ENCODE measurements at regions not wholly inside any gene's neighbourhood (a gene's known extent, or its start where the extent isn't known, plus 50 kb on each side); places are given as distances from the start of the nearest gene placed in this dataset.

DNA sequence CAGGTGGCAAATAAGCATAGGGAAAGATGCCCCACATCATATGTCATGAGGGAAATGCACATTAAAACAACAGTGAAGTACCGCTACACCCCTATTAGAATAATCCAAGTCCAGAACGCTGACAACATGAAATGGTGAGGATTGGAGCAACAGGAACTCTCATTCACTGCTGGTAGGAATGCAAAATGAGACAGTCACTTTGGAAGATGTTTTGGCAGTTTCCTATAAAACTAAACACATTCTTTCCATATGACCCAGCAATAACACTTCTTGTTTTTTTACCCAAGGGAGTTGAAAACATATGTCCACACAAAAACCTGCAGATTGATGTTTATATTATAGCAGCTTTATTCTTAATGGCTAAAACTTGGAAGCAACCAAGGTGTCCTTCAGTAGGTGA is 116.4 kb upstream of the TOPAZ1 start:
- no TSS peak for BruUV-seq (replicated peaks)
- H3K27ac ChIP-seq (ENCODE audit: low read length): no peak overlapping the region
- ChIA-PET CTCF (interaction anchor here (0.6 kb wide), 1 partner anchor 72 kb away, joined by 3 read pairs; no protein-coding TSS in a partner anchor), POLR2A (no interaction called here)
- H3K27me3 ChIP-seq (ENCODE audit: control insufficient read depth, insufficient read depth, low read length): no peaks in the 10 kb centered on the region
- no peaks in the 10 kb centered on the region for H3K36me3 ChIP-seq (ENCODE audit: control insufficient read depth, insufficient read depth, low read length)
- TF ChIP-seq, protein P1, sequence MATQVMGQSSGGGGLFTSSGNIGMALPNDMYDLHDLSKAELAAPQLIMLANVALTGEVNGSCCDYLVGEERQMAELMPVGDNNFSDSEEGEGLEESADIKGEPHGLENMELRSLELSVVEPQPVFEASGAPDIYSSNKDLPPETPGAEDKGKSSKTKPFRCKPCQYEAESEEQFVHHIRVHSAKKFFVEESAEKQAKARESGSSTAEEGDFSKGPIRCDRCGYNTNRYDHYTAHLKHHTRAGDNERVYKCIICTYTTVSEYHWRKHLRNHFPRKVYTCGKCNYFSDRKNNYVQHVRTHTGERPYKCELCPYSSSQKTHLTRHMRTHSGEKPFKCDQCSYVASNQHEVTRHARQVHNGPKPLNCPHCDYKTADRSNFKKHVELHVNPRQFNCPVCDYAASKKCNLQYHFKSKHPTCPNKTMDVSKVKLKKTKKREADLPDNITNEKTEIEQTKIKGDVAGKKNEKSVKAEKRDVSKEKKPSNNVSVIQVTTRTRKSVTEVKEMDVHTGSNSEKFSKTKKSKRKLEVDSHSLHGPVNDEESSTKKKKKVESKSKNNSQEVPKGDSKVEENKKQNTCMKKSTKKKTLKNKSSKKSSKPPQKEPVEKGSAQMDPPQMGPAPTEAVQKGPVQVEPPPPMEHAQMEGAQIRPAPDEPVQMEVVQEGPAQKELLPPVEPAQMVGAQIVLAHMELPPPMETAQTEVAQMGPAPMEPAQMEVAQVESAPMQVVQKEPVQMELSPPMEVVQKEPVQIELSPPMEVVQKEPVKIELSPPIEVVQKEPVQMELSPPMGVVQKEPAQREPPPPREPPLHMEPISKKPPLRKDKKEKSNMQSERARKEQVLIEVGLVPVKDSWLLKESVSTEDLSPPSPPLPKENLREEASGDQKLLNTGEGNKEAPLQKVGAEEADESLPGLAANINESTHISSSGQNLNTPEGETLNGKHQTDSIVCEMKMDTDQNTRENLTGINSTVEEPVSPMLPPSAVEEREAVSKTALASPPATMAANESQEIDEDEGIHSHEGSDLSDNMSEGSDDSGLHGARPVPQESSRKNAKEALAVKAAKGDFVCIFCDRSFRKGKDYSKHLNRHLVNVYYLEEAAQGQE (IDR thresholded peaks at IDR 0.05; ENCODE audit: insufficient read depth in 1 of 2, low read depth in 2 of 2, low read length in 1 of 2): no peak
- TF ChIP-seq, protein P2, sequence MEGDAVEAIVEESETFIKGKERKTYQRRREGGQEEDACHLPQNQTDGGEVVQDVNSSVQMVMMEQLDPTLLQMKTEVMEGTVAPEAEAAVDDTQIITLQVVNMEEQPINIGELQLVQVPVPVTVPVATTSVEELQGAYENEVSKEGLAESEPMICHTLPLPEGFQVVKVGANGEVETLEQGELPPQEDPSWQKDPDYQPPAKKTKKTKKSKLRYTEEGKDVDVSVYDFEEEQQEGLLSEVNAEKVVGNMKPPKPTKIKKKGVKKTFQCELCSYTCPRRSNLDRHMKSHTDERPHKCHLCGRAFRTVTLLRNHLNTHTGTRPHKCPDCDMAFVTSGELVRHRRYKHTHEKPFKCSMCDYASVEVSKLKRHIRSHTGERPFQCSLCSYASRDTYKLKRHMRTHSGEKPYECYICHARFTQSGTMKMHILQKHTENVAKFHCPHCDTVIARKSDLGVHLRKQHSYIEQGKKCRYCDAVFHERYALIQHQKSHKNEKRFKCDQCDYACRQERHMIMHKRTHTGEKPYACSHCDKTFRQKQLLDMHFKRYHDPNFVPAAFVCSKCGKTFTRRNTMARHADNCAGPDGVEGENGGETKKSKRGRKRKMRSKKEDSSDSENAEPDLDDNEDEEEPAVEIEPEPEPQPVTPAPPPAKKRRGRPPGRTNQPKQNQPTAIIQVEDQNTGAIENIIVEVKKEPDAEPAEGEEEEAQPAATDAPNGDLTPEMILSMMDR (IDR thresholded peaks at IDR 0.05): no peak
- TF ChIP-seq SIN3A (IDR thresholded peaks at IDR 0.05; ENCODE audit: borderline replicate concordance, insufficient read depth, low read depth, low read length) (no peak), TCF7L2 (IDR thresholded peaks at IDR 0.05; ENCODE audit: low read depth, low read length) (no peak), POLR2AphosphoS5 (IDR thresholded peaks at IDR 0.05; ENCODE audit: low read depth, low read length) (no peak)
- intact Hi-C loops (cut with micrococcal nuclease; ENCODE audit: unreplicated experiment): no loop called here
- in situ Hi-C loops (cut with HindIII; ENCODE audit: low pct_unique_long_range_greater_than_20kb, low sequenced_read_pairs): no loop called here
- H3K4me1 ChIP-seq (ENCODE audit: control insufficient read depth, insufficient read depth, low read length): no peaks in the 10 kb centered on the region
- no peak for ATAC-seq
- no peak overlapping the region for H3K4me3 ChIP-seq (ENCODE audit: low read depth in 2 of 2, low read length in 2 of 2)
- no peaks in the 10 kb centered on the region for H3K9me3 ChIP-seq (ENCODE audit: control insufficient read depth, insufficient read depth, low read depth, low read length)
- no peak for DNase-seq (ENCODE audit: low read depth, low spot score)

DNA sequence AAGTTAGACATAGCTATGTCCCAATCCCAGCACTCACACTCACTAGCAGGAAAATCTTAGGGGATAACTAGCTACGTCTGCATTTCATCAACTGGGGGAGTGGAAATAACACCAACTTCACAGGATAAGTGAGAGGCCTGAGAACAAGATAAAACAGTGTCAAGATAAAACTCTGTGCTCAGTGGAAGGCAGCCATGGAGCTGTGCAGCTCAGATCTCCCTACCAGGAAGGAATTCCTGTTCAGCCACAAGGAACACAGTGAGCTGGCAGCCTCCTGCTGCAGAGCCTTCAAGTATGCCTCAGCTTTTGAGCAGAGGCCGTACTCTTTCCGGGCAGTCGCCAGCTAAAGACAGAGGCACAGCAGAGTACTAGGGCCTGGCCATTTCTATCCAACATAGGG is 115.8 kb upstream of the TOPAZ1 start:
- TF ChIP-seq, protein P1 (IDR thresholded peaks at IDR 0.05; ENCODE audit: insufficient read depth in 1 of 2, low read depth in 2 of 2, low read length in 1 of 2): no peak
- TF ChIP-seq, protein P2 (IDR thresholded peaks at IDR 0.05): no peak
- TF ChIP-seq TCF7L2 (IDR thresholded peaks at IDR 0.05; ENCODE audit: low read depth, low read length): no peak
- no peak for TF ChIP-seq POLR2AphosphoS5 (IDR thresholded peaks at IDR 0.05; ENCODE audit: low read depth, low read length)
- TF ChIP-seq SIN3A (IDR thresholded peaks at IDR 0.05; ENCODE audit: borderline replicate concordance, insufficient read depth, low read depth, low read length): no peak
- Histone ChIP-seq H3K9me3 (ENCODE audit: control insufficient read depth, insufficient read depth, low read depth, low read length) (no peaks in the 10 kb centered on the region), H3K27ac (ENCODE audit: low read length) (no peak overlapping the region), H3K27me3 (ENCODE audit: control insufficient read depth, insufficient read depth, low read length) (no peaks in the 10 kb centered on the region), H3K4me1 (ENCODE audit: control insufficient read depth, insufficient read depth, low read length) (no peaks in the 10 kb centered on the region), H3K36me3 (ENCODE audit: control insufficient read depth, insufficient read depth, low read length) (no peaks in the 10 kb centered on the region), H3K4me3 (ENCODE audit: low read depth in 2 of 2, low read length in 2 of 2) (no peak overlapping the region)
- in situ Hi-C loops (cut with HindIII; ENCODE audit: low pct_unique_long_range_greater_than_20kb, low sequenced_read_pairs) (no loop called here), intact Hi-C loops (cut with micrococcal nuclease; ENCODE audit: unreplicated experiment) (no loop called here)
- DNase-seq (ENCODE audit: low read depth, low spot score) (no peak), ATAC-seq (no peak)
- ChIA-PET POLR2A (no interaction called here), CTCF (no interaction called here)
- no TSS peak for BruUV-seq (replicated peaks)

Data from Panc1 (cell line).